T1000 (cell line): ENCODE measurements at regions not wholly inside any gene's neighbourhood (a gene's known extent, or its start where the extent isn't known, plus 50 kb on each side); places are given as distances from the start of the nearest gene placed in this dataset.

ENCODE experiments used
- DNase-seq: peaks from one replicate; lab custom pipeline; 2025; ENCODE audit warnings: mixed read lengths; lab: John Stamatoyannopoulos, UW

DNA sequence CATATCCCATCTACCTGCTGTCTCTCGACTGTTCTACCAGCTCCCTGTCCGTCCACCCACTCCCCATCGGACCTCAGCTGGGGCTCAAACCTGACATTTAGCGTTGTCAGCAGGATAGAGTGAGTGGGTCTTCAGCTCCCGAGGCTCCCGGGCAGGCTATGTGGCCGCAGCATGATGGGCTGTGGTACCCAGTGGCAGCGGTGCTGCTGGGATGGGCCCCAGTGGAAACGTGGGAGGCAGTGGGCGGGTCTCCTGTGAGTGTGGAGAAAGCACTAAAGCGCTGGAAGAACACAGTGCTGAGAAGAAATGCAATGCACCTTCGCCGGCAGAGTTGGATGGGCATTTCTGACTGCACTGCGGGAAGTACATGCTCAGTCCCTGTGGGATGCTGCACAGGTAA, 204.8 kb upstream of the SYT4 start:
- no peak for DNase-seq

DNA sequence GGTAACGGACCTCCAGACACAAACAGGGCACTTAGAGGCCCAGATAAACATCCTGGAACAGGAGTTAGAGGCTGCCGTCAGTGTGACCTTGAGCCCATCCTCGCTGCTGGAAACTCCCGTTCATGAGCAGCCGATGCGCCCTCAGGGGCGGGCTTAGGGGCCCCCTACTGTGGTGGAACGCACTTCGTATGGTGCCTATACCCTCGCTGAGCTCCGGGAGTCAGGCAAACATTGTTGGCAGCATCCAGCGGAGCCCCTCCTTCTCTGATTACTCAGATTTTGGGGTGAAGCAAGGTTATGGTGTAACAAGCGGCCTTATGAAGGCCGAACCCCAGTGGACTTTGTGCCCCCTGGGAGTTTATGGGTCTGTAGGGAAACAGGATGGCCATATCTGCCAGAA, 205.3 kb upstream of the SYT4 start:
- DNase-seq: no peak

DNA sequence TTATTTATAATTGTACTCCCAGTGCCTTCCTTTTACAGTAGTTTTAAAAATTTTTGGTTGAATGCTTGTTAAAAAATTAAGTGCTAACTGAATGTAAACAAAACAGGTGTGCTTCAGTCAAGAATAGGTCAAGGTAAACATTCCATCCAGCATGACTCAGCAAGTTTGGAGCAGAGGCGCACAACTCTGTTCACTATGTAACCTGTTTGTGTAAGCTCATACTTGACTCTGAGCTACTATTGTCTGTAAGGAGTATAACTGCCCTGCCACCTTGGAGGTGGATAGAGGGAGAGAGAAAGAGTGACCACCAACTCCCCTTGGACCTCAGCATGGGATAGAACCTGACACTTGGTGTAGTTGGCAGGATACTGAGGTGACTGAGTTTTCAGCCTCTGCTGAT, 207.4 kb upstream of the SYT4 start:
- no peak for DNase-seq

GRCh38 chr18:43485545-43485963, 208.3 kb upstream of the SYT4 start:
- DNase-seq: no peak

DNA sequence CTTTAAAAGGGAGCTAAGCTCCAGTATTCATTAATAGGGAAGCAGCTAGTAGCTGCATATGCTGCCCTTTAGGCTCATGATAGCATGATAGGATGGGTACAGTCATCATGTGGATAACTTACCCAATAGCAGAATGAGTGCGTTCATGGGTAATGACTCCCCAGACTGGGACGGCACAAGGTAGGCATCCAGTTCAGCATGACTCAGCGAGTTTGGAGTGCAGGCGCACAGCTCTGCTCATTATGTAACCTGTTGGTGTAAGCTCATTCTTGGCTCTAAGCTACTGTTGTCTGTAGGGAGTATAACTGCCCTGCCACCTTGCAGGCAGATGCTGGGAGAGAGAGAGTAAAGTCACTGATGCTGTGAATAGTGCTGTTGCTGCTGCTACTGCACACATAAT, 209.2 kb upstream of the SYT4 start:
- DNase-seq: no peak

- no peak for DNase-seq
These were observed 223.8 kb upstream of the SYT4 start for GRCh38 chr18:43501099-43501498.

- no peak for DNase-seq
These were observed 229.6 kb upstream of the SYT4 start for GRCh38 chr18:43506935-43507334.

DNA sequence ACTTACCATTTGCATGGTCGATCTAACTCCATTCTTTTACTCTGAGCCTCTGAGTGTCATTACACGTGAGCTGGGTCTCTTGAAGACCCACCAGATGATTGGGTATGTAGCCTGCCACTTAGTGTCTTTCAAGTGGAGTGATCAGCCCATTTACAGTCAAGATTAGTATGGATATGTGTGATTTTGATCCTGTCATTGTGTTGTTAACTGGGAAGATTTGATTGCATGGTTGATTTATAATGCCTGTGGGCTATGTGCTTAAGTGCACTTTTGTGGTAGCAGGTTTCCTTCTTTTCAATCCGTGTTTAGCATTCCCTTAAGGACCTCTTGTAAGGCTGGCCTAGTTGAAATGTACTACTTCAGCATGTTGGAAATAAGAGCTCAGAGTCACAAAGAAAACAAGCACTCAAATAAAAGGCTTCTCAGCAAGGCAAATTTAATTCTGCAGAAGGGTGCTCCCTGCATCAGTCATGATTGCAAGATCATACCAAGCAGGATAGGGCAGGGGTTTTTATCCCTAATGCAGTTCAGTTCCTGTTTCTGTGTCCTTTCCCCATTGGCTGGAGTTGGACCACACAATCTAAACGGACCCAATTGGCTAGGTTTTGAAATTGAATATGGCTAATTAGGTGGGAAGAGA, 230.7 kb upstream of the SYT4 start:
- no peak for DNase-seq

- no peak for DNase-seq
These were observed 237.5 kb upstream of the SYT4 start for GRCh38 chr18:43514747-43515146.

GRCh38 chr18:43515481-43515880, 238.2 kb upstream of the SYT4 start:
- no peak for DNase-seq

GRCh38 chr18:43524260-43524659, 247.0 kb upstream of the SYT4 start:
- DNase-seq: no peak

DNA sequence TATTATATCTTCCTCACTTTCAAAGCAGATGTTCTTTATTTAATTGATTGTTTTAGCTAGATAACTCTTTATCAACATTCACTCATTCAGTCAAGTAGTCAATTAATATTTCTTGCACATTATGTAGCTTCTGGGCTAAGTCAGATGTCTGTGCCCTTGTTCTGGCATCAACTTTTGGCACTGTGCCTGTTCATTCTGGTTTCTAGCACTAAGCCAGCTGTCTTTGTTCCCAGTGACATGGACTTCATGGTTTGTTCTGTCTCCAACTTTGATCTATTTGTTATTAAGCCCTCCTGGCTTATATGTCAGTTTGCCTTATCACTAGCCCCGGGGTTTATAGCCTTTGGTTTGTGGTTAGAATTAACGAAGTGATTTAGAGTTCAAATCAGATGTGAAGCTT, 247.9 kb upstream of the SYT4 start:
- DNase-seq: no peak

GRCh38 chr18:43526426-43527145, 249.3 kb upstream of the SYT4 start:
- no peak for DNase-seq

DNA sequence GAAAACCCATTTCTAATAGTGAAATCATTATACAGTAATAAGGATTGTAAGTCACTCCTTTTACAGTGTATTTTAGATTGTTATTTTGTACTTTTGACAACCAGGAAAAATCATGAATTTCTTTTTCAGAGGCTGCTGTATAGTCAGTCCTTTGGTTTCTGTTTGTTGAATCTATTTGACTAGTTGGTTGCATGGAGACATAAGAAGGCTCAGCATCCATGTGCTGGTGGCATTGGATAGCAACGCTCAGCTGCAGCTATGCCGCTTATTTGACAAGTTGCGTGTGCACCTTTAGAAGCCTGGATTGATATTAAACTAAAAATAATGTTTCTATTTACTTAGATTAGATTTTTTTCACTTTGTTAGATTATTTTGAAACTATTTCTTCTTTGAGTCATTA, 254.1 kb upstream of the SYT4 start:
- no peak for DNase-seq

GRCh38 chr18:43533371-43533770, 256.1 kb upstream of the SYT4 start:
- no peak for DNase-seq

DNA sequence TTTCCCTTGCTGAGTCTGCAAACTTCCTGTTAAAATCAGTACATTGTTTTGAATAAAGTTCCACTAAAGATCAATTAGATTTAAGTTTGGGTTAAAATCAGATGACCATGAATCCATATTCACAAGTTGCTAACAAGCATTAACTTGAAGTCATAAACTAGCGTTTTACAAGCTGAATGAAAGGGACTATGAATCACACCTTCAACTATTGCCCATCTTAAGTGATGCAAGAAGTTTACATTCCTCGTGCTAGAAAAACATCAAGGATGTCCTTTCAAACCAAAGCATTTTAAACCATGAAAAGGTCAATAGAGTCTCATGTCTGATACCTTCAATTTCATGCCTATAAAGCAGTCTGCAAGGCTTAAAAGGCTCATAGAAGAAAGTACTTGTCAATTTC, 257.2 kb upstream of the SYT4 start:
- no peak for DNase-seq

DNA sequence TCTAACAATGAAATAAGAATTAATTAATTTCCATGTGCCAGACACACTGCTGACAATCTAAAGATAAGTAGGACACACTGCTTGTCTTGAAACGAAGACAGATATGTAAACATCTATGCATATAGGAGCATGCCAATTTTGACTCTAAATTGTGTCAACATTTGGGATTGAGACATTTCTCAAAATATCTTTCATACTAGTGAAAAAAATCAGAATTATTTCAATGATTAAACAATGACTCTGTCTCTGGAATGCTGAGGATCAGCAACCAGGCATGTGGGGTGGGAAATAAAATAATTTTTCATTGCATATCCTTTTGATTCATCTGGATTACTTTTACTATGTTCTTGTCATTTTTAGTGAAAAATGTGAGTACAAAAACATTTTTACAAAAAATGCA, 262.6 kb upstream of the SYT4 start:
- DNase-seq: no peak

GRCh38 chr18:43542016-43542415, 264.7 kb upstream of the SYT4 start:
- DNase-seq: no peak

- no peak for DNase-seq
These were observed 265.9 kb upstream of the SYT4 start for GRCh38 chr18:43543236-43543635.

DNA sequence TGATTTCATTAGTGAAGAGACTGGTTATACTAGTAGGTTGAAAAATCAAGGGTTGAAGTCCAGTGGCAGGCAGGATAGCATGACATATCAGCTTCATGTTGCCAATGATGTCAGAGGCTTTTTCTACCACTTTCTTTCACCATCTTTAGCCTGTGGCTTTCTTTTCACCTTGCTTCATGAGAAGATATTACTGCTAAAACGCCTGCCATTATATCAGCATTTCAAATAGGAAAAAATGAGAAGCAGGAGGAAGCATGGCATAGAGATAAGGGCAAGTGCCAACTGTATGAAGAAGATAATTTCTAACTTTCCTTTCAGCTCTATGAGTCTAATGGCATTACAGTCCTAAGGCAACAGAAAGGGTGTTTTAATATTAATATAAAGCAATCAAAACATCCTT, 270.2 kb upstream of the SYT4 start:
- DNase-seq: no peak

GRCh38 chr18:43559507-43559906, 282.2 kb upstream of the SYT4 start:
- no peak for DNase-seq

GRCh38 chr18:43563780-43564179, 286.5 kb upstream of the SYT4 start:
- DNase-seq: no peak

DNA sequence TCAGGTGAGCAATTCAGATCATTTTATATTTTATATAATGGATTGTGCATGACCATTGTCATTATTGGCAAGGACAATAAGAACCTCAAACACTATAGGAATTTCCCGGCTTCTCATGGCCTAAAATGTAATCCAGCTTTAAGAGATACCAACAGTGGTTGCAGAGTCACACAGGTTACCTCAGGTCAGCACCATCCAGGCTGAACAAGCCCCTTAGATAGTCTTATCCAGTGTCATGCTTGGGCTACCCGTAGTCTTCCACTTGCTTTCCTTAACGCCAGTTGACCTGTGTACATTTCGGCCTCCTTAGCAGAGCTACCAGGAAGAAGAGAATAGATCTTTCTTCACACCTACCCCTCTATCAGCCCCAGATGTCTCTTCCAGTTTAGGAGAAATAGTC, 293.3 kb upstream of the SYT4 start:
- DNase-seq: no peak

DNA sequence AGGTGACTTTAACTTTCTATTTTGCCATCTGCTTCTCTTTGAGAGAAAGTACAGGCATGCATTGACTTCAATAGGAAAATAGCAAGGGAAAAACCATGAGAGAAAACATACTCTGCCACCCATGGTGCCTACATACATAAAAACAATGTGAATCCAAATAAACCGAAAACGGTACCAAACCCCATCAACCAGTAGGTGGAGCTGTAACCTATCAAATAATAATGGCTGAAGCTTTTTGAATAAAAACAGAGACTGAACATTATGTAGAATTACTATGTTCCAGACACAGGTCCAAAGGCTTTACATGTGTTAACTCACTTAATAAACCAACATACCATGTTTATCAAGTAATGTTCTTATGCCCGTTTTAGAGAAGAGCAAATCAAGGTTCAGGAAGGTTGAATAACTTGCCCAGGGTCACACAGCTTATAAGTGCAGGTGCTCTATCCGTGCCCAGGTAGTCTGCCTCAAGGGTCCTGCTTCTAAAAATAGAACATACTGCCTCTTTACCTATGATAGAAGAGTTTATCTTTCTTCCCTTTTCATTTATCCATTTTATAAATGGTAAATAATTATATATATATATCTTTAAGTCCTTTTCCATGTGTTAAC, 293.9 kb upstream of the SYT4 start:
- no peak for DNase-seq
